Endothelial cell of umbilical vein (primary cell): ENCODE measurements at regions not wholly inside any gene's neighbourhood (a gene's known extent, or its start where the extent isn't known, plus 50 kb on each side); places are given as distances from the start of the nearest gene placed in this dataset.
A peak's percentile ranks its signal among the peaks of the same experiment; 100 is the strongest.

Source experiments
- BruUV-seq: library from RNA; stranded (reverse); fragments of 400-500 nt; replicated peaks from 2 replicates; lab custom pipeline; 2021; lab: Mats Ljungman, UMichigan
- CTCF ChIA-PET: fragments of 300-600, 350-600 bp; sonication (Branson Sonifier 250); formaldehyde crosslinking; loops from one replicate; lab custom pipeline; 2021; ENCODE audit warnings: antibody characterized with exemption, inconsistent platforms; lab: Charles Lee
- POLR2A ChIA-PET: fragments of 300-600, 350-600 bp; sonication (Branson Sonifier 250); formaldehyde crosslinking; loops from one replicate; lab custom pipeline; 2021; ENCODE audit warnings: antibody characterized with exemption, inconsistent platforms; lab: Charles Lee
- DNase-seq: peaks from one replicate; pipeline ENCODE4 v3.0.0-alpha.2; 2011; ENCODE audit warnings: low read depth, low spot score
- FAIRE-seq: peaks from 2 replicates; lab custom pipeline; 2011; peaks lifted over from hg19 to GRCh38; lab: Jason Lieb, UNC
- H2AFZ ChIP-seq: 2 replicates; pipeline ENCODE4 v1.6.0; 2012; ENCODE audit warnings: low read depth, low read length, control low read depth, inconsistent platforms
- H3K27ac ChIP-seq: 2 replicates; pipeline ENCODE4 v1.5.1; 2011; ENCODE audit warnings: low read depth, mild to moderate bottlenecking, control low read depth, low read length, moderate library complexity; ENCODE audit not compliant: insufficient read depth
- H3K27me3 ChIP-seq, 2 experiments: 2 replicates each; pipeline versions ENCODE4 v1.6.0 to v1.6.1; 2011; ENCODE audit warnings: low read length in 2 of 2, mixed read lengths in 1 of 2; ENCODE audit not compliant: control insufficient read depth in 2 of 2, insufficient read depth in 2 of 2
- H3K36me3 ChIP-seq, 2 experiments: 2 replicates in 1 of 2; 3 replicates in 1 of 2; pipeline ENCODE4 v1.5.1; 2011; ENCODE audit warnings: low read length in 2 of 2, mild to moderate bottlenecking in 1 of 2, moderate library complexity in 1 of 2; ENCODE audit not compliant: control insufficient read depth in 2 of 2, insufficient read depth in 2 of 2; ENCODE audit errors: extremely low read depth in 1 of 2
- H3K4me1 ChIP-seq: 3 replicates; pipeline ENCODE4 v1.5.1; 2011; ENCODE audit warnings: mild to moderate bottlenecking, low read length; ENCODE audit not compliant: control insufficient read depth, insufficient read depth; ENCODE audit errors: extremely low read depth
- H3K4me2 ChIP-seq: 2 replicates; pipeline ENCODE4 v1.6.1; 2011; ENCODE audit warnings: low read length, control low read depth, mixed read lengths; ENCODE audit not compliant: insufficient read depth
- H3K4me3 ChIP-seq, 3 experiments: fragments of 200-600 bp in 1 of 3; sonication (generic), shearing (Covaris generic) in 1 of 3; replicated peaks in 1 of 3; 2 replicates each; pipeline ENCODE4 v1.5.1; 2011 to 2016; ENCODE audit warnings: control low read depth in 3 of 3, low read length in 3 of 3, mild to moderate bottlenecking in 2 of 3, inconsistent platforms in 1 of 3, low read depth in 1 of 3, moderate library complexity in 1 of 3; ENCODE audit not compliant: insufficient read depth in 1 of 3
- H3K79me2 ChIP-seq: 2 replicates; pipeline ENCODE4 v1.6.0; 2012; ENCODE audit warnings: low read length, inconsistent platforms; ENCODE audit not compliant: control insufficient read depth, insufficient read depth
- H3K9ac ChIP-seq: replicated peaks from 2 replicates; pipeline ENCODE3; 2011; ENCODE audit warnings: low read length, control low read depth; ENCODE audit not compliant: insufficient read depth; ENCODE audit errors: extremely low read depth
- H3K9me1 ChIP-seq: replicated peaks from 3 replicates; pipeline ENCODE4 v1.6.0; 2011; ENCODE audit warnings: mild to moderate bottlenecking, low read length; ENCODE audit not compliant: control insufficient read depth, insufficient read depth; ENCODE audit errors: extremely low read depth
- H3K9me3 ChIP-seq: replicated peaks from 2 replicates; pipeline ENCODE4 v1.5.1; 2012; ENCODE audit warnings: low read length, inconsistent platforms; ENCODE audit not compliant: control insufficient read depth, insufficient read depth
- H4K20me1 ChIP-seq: replicated peaks from 2 replicates; pipeline ENCODE3; 2011; ENCODE audit warnings: mild to moderate bottlenecking, low read length; ENCODE audit not compliant: control insufficient read depth, insufficient read depth; ENCODE audit errors: extremely low read depth
- EZH2 ChIP-seq: IDR thresholded peaks from 2 replicates; pipeline ENCODE4 v1.6.1; 2012; ENCODE audit warnings: borderline replicate concordance, low read depth, mild to moderate bottlenecking, moderate library complexity, low read length, inconsistent platforms; ENCODE audit not compliant: severe bottlenecking
- FOS ChIP-seq: IDR thresholded peaks from 2 replicates; pipeline ENCODE4 v1.6.1; 2011; ENCODE audit warnings: mild to moderate bottlenecking, low read length, moderate library complexity, borderline replicate concordance; ENCODE audit not compliant: insufficient read depth
- GATA2 ChIP-seq: IDR thresholded peaks from 2 replicates; pipeline ENCODE4 v1.7.0; 2011; ENCODE audit warnings: low read depth, mild to moderate bottlenecking, moderate library complexity, mixed read lengths, low read length; ENCODE audit not compliant: insufficient read length, insufficient read depth
- JUN ChIP-seq: IDR thresholded peaks from 2 replicates; pipeline ENCODE4 v1.6.1; 2011; ENCODE audit warnings: borderline replicate concordance, low read depth; ENCODE audit not compliant: insufficient read length, insufficient read depth
- MYC ChIP-seq: IDR thresholded peaks from one replicate; pipeline ENCODE4 v1.6.1; 2011; ENCODE audit warnings: mild to moderate bottlenecking, low read depth, low read length
- POLR2A ChIP-seq: IDR thresholded peaks from 2 replicates; pipeline ENCODE4 v1.6.1; 2012; ENCODE audit warnings: low read depth, mild to moderate bottlenecking, control low read depth, low read length
- POLR2AphosphoS5 ChIP-seq: IDR thresholded peaks from 2 replicates; pipeline ENCODE4 v1.6.1; 2012; ENCODE audit warnings: low read depth, mild to moderate bottlenecking, control low read depth, low read length, moderate library complexity; ENCODE audit not compliant: insufficient read depth
- dilution Hi-C: fragments of 300-500 bp; cut with MboI; formaldehyde crosslinking; loops from one replicate; pipeline ENCODE4 v1.15.0; 2019; ENCODE audit warnings: low sequenced_read_pairs; ENCODE audit not compliant: extremely low pct_ligation_motif_present
- intact Hi-C: fragments of 100-400 bp; cut with micrococcal nuclease; formaldehyde crosslinking; loops from one replicate; pipeline ENCODE4 v1.10.0; 2022
- TF ChIP-seq, protein P1 (sequence below): IDR thresholded peaks from 2 replicates; pipeline ENCODE4 v1.6.1; 2011; ENCODE audit not compliant: insufficient read depth, insufficient read length
- TF ChIP-seq, protein P2 (sequence below), 2 donors: IDR thresholded peaks; 1 replicate in 1 of 2; 2 replicates in 1 of 2; pipeline ENCODE4 v1.5.1; 2011; ENCODE audit warnings: low read length in 2 of 2, mild to moderate bottlenecking in 2 of 2, moderate library complexity in 2 of 2, control low read depth in 1 of 2, inconsistent platforms in 1 of 2, low read depth in 1 of 2; ENCODE audit not compliant: insufficient read depth in 1 of 2; ENCODE audit errors: extremely low read depth in 1 of 2

DNA sequence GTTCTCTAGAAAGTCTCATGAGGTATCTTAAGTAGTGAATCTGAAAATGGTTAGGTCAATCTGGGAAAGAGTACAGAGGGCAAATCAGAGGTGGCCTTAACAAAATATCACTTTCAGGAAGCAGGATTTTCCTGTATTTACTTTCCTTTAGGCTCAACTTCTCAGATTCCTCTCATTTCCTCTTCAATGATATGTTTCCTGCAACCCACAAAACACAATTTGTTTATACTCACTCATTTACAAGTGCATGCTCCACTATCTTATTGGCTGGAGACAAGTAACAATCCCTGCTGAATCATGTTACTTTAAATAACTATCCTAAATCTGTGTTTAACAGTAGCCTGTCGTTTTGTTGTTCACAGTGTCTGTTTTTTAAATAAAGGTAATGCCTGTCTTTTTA, 228.1 kb downstream of the DSC3 start:
- DNase-seq, result peak; percentile 40

DNA sequence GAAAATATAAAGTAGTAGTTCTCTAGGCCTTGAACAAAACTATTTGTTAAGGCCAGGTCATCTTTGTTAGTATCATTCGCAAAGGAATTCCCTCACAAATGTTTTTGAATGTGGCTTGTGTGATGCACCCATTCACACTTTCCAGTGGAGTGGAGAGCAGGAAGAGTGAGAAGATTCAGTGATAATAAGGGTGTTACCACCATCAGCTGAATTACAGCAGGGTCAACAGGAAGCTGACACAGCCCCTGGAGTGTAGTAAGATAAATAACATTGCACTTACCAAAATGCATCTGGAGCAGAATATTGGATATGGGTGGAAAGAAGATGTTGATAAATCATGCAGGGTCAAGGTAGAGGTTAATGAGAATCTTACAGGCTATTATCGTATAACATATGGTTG, 231.0 kb downstream of the DSC3 start:
- Histone ChIP-seq H3K4me2 (no peak overlapping the region), H4K20me1 (no peaks in the 10 kb centered on the region), H3K4me1 (no peaks in the 10 kb centered on the region), H3K4me3 (no peak overlapping the region), H3K27me3 (no peaks in the 10 kb centered on the region), H3K9me1 (no peaks in the 10 kb centered on the region), H3K9me3 (no peaks in the 10 kb centered on the region), H3K36me3 (no peaks in the 10 kb centered on the region), H3K27ac (no peak overlapping the region), H3K79me2 (no peaks in the 10 kb centered on the region), H3K9ac (no peak overlapping the region), H2AFZ (no peak overlapping the region)
- FAIRE-seq, result no peak
- BruUV-seq, result no TSS peak
- TF ChIP-seq FOS (no peak), MYC (no peak), POLR2A (no peak), GATA2 (no peak), EZH2 (no peak), JUN (no peak), POLR2AphosphoS5 (no peak)
- TF ChIP-seq, protein P1, sequence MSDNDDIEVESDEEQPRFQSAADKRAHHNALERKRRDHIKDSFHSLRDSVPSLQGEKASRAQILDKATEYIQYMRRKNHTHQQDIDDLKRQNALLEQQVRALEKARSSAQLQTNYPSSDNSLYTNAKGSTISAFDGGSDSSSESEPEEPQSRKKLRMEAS, result no peak
- TF ChIP-seq, protein P2, sequence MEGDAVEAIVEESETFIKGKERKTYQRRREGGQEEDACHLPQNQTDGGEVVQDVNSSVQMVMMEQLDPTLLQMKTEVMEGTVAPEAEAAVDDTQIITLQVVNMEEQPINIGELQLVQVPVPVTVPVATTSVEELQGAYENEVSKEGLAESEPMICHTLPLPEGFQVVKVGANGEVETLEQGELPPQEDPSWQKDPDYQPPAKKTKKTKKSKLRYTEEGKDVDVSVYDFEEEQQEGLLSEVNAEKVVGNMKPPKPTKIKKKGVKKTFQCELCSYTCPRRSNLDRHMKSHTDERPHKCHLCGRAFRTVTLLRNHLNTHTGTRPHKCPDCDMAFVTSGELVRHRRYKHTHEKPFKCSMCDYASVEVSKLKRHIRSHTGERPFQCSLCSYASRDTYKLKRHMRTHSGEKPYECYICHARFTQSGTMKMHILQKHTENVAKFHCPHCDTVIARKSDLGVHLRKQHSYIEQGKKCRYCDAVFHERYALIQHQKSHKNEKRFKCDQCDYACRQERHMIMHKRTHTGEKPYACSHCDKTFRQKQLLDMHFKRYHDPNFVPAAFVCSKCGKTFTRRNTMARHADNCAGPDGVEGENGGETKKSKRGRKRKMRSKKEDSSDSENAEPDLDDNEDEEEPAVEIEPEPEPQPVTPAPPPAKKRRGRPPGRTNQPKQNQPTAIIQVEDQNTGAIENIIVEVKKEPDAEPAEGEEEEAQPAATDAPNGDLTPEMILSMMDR (IDR thresholded peaks at IDR 0.05; ENCODE audit: extremely low read depth in 1 of 2, insufficient read depth in 1 of 2, low read depth in 1 of 2, low read length in 2 of 2), result no peak
- intact Hi-C loops (no loop called here), dilution Hi-C loops (no loop called here)
- DNase-seq, result no peak
- CTCF ChIA-PET, result no interaction called here
- POLR2A ChIA-PET, result no interaction called here

More for the DNA sequence above, 228.1 kb downstream of the DSC3 start:
- no TSS peak for BruUV-seq
- dilution Hi-C loops (no loop called here), intact Hi-C loops (no loop called here)
- Histone ChIP-seq H2AFZ (no peak overlapping the region), H3K9me3 (no peaks in the 10 kb centered on the region), H3K4me1 (no peaks in the 10 kb centered on the region), H3K9me1 (no peaks in the 10 kb centered on the region), H3K9ac (no peak overlapping the region), H3K4me3 (no peak overlapping the region), H3K27me3 (no peaks in the 10 kb centered on the region), H4K20me1 (no peaks in the 10 kb centered on the region), H3K79me2 (no peaks in the 10 kb centered on the region), H3K27ac (no peak overlapping the region), H3K4me2 (no peak overlapping the region), H3K36me3 (no peaks in the 10 kb centered on the region)
- ChIA-PET POLR2A (no interaction called here), CTCF (no interaction called here)
- TF ChIP-seq POLR2AphosphoS5 (no peak), JUN (peak; percentile 5), GATA2 (no peak), POLR2A (no peak)
- TF ChIP-seq, protein P1, result no peak
- TF ChIP-seq, protein P2 (IDR thresholded peaks at IDR 0.05; ENCODE audit: extremely low read depth in 1 of 2, insufficient read depth in 1 of 2, low read depth in 1 of 2, low read length in 2 of 2), result no peak
- no peak for FAIRE-seq
